SJCRH30 (cell line): ENCODE measurements at regions not wholly inside any gene's neighbourhood (a gene's known extent, or its start where the extent isn't known, plus 50 kb on each side); places are given as distances from the start of the nearest gene placed in this dataset.

ENCODE experiments used
- DNase-seq, 2 experiments: peaks; one replicate each; pipeline ENCODE4 v3.0.0-alpha.2; 2015 to 2020
- H3K27ac ChIP-seq: fragments of 250-450 bp; sonication (Bioruptor Pico); 2 replicates; pipeline ENCODE4 v1.5.1; 2020; ENCODE audit warnings: mild to moderate bottlenecking, moderate library complexity
- H3K27me3 ChIP-seq: fragments of 250-450 bp; sonication (Bioruptor Pico); 2 replicates; pipeline ENCODE4 v1.5.1; 2020; ENCODE audit warnings: mild to moderate bottlenecking, moderate library complexity
- H3K36me3 ChIP-seq: fragments of 250-450 bp; sonication (Bioruptor Pico); 2 replicates; pipeline ENCODE4 v1.5.1; 2020; ENCODE audit warnings: mild to moderate bottlenecking, moderate library complexity
- H3K4me1 ChIP-seq: fragments of 250-450 bp; sonication (Bioruptor Pico); 2 replicates; pipeline ENCODE4 v1.5.1; 2020; ENCODE audit warnings: mild to moderate bottlenecking, moderate library complexity
- H3K4me3 ChIP-seq: fragments of 250-450 bp; sonication (Bioruptor Pico); 2 replicates; pipeline ENCODE4 v1.5.1; 2020; ENCODE audit warnings: mild to moderate bottlenecking, moderate library complexity
- H3K9me3 ChIP-seq: fragments of 250-450 bp; sonication (Bioruptor Pico); replicated peaks from 2 replicates; pipeline ENCODE4 v1.5.1; 2020; ENCODE audit warnings: mild to moderate bottlenecking, moderate library complexity

DNA sequence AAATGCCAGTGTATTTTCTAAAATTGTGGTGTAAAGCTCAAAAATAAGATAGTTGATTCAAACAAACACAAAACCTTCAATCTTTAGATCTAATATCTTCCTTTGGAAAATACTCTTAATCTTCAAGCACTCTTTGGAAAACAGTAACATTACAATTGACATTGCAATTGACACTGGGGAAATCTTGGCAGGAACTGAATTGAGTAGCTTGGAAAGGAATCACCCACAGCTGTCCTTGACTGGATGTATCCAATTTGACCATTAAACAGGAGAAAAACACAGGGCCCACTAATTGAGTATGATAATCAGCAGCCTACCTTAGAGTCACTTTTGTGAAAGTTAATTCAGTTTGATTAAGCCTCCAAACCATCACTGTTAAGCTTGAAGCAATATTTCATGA lies 776.7 kb downstream of the DTWD2 start:
- no peak for DNase-seq
- no peaks in the 10 kb centered on the region for H3K27me3 ChIP-seq
- H3K27ac ChIP-seq: no peak overlapping the region
- no peaks in the 10 kb centered on the region for H3K9me3 ChIP-seq
- no peaks in the 10 kb centered on the region for H3K4me1 ChIP-seq
- H3K4me3 ChIP-seq: no peak overlapping the region
- no peaks in the 10 kb centered on the region for H3K36me3 ChIP-seq

DNA sequence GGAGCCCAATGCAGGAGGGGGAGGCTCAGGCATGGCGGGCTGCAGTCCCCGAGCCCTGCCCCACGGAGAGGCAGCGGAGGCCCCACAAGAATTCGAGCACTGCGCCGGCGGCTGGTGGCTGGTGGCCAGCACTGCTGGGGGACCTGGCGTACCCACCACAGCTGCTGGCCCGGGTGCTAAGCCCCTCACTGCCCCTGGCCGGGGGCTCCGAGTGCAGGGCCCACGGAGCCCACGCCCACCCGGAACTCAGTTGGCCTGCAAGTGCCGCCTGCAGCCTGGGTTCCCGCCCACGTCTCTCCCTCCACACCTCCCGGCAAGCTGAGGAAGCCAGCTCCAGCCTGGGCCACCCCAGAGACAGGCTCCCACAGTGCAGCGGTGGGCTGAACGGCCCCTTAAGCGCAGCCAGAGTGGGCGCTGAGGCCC lies 780.3 kb downstream of the DTWD2 start:
- Histone ChIP-seq H3K36me3 (no peaks in the 10 kb centered on the region), H3K4me3 (no peak overlapping the region), H3K27ac (no peak overlapping the region), H3K9me3 (no peaks in the 10 kb centered on the region), H3K27me3 (no peaks in the 10 kb centered on the region), H3K4me1 (no peaks in the 10 kb centered on the region)
- no peak for DNase-seq

DNA sequence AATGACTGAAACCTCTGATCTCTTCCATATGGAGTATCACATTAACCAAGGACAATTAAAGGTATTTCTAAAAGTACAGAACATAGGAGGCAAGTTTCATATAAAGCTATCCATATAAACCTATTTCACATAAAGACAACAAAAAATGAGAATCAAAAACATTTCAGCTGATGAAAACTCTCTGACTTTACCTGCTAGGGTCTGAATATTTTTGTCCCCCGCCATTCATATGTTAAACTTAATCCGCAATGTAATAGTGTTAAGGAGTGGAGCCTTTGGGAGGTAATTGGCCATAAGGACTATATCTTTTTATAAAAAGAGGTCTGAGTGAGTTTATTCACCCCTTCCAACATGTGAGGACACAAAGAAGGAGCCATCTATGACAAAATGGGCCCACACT lies 788.5 kb downstream of the DTWD2 start:
- no peaks in the 10 kb centered on the region for H3K9me3 ChIP-seq
- H3K27ac ChIP-seq: no peak overlapping the region
- H3K4me3 ChIP-seq: no peak overlapping the region
- no peak for DNase-seq
- no peaks in the 10 kb centered on the region for H3K36me3 ChIP-seq
- no peaks in the 10 kb centered on the region for H3K4me1 ChIP-seq
- H3K27me3 ChIP-seq: no peaks in the 10 kb centered on the region

DNA sequence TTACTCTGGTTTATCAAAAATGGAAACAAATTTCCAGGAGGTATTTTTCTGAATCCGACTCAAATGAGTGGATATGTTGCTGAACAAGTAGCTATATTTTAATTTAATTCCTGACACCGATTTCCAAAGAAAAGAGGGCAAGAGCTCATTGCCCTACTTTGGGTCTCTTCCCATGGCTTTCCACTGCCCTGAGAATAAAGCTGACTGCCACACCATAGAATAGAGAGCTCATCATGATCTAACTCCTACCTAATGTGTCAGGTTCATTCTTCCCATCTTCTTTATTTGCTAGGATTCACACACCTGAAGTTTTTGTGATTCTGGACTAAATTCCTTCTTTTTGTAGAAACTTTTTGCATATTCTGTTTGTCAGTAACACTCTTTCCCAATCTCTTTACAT lies 792.1 kb downstream of the DTWD2 start:
- DNase-seq: no peak
- Histone ChIP-seq H3K36me3 (no peaks in the 10 kb centered on the region), H3K9me3 (no peaks in the 10 kb centered on the region), H3K27ac (no peak overlapping the region), H3K27me3 (no peaks in the 10 kb centered on the region), H3K4me3 (no peak overlapping the region), H3K4me1 (no peaks in the 10 kb centered on the region)

DNA sequence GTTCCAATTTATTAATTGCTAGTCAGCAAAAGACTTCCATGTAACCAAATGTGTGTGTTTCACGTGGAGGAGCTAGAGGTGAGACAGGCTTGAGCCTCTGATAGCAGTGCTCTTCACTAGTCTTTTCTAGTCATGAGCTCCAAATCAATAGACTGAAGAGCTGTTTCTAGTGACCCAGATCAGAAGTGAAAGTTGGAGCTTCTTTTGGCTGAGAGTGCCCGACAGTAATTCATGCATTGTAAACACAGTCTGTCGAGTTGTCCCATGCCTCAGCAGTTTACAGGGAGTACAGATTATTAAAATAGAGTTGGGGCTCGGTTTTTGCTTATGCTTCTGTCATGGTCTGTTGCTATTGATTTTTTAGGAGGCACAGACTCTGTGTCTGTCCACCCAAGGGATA lies 793.1 kb downstream of the DTWD2 start:
- H3K36me3 ChIP-seq: no peaks in the 10 kb centered on the region
- H3K4me3 ChIP-seq: no peak overlapping the region
- H3K4me1 ChIP-seq: no peaks in the 10 kb centered on the region
- no peak for DNase-seq
- no peak overlapping the region for H3K27ac ChIP-seq
- H3K27me3 ChIP-seq: no peaks in the 10 kb centered on the region
- no peaks in the 10 kb centered on the region for H3K9me3 ChIP-seq

DNA sequence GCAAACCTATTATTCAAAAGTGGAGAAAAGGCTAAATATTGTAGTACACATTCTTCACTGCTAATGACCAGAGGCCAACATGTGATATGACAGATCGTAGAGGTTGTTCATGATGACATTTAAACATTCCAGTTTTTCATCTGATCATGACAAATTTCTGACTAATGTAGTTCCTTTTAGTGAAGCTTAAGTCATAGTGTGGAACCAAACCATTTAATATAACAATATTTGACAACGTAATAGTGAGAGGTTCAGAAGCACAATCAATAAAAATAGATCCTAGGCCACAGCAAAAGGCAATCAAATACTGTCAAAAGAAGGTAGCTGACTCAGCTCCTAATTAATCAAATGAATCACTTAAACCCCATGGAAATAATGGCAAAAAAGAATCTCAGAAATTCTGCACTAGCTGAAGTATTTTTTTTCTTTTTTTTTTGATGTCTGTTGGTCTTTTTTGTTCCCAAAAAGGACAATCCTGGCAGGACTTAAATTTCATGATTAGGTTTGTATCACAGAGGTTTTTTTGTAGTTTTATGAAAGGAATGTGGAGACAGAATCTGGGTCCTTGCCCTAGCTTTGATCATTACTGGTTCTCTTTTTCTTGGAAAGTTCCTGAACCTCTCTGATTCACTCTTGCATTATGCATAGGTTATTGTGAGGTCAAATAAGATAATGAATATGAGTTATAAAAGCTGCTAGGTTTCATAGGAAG lies 795.0 kb downstream of the DTWD2 start:
- no peak for DNase-seq
- no peak overlapping the region for H3K27ac ChIP-seq
- no peaks in the 10 kb centered on the region for H3K4me1 ChIP-seq
- no peaks in the 10 kb centered on the region for H3K36me3 ChIP-seq
- no peaks in the 10 kb centered on the region for H3K9me3 ChIP-seq
- no peak overlapping the region for H3K4me3 ChIP-seq
- H3K27me3 ChIP-seq: no peaks in the 10 kb centered on the region

DNA sequence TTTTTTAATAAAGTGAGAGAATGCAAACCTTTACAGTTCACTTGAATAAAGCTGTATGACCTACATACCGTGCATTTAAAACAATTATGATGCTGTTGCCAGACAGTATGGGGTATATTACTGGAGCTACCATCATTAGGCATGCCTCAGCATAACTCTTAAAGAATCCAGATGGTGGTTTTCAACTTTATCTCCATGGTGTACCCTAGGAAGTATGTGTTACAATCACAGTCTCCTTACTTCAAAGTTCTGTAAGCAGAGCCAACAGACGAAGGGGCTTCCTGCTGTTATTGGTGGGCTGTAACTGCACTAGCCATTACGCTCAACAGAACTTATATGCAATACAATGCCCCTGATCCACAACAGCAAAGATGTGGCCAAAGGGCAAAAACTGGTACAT lies 803.3 kb downstream of the DTWD2 start:
- Histone ChIP-seq H3K4me1 (no peaks in the 10 kb centered on the region), H3K4me3 (no peak overlapping the region), H3K36me3 (no peaks in the 10 kb centered on the region), H3K9me3 (no peaks in the 10 kb centered on the region), H3K27ac (no peak overlapping the region), H3K27me3 (no peaks in the 10 kb centered on the region)
- DNase-seq: no peak

DNA sequence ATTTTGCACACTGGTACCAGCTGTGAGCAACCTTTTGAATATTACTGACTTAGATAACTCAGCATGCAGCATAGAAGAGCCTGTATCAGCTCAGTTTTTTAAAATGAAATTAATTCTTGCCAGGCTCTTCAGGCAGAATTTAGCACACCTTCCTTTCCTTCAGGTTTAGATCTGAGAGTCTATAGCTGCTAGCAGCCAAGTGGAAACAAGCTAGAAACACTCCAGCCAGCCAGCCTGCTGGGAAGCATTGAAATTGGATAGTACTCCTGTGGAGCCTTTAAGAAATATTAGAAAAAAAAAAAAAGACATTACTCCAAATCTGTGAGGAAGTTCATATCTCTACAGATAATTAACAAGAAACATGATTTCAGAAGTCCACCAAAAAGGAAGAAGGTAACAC lies 812.2 kb downstream of the DTWD2 start:
- H3K27ac ChIP-seq: no peak overlapping the region
- no peaks in the 10 kb centered on the region for H3K4me1 ChIP-seq
- no peak for DNase-seq
- no peaks in the 10 kb centered on the region for H3K9me3 ChIP-seq
- H3K4me3 ChIP-seq: no peak overlapping the region
- no peaks in the 10 kb centered on the region for H3K27me3 ChIP-seq
- H3K36me3 ChIP-seq: no peaks in the 10 kb centered on the region

DNA sequence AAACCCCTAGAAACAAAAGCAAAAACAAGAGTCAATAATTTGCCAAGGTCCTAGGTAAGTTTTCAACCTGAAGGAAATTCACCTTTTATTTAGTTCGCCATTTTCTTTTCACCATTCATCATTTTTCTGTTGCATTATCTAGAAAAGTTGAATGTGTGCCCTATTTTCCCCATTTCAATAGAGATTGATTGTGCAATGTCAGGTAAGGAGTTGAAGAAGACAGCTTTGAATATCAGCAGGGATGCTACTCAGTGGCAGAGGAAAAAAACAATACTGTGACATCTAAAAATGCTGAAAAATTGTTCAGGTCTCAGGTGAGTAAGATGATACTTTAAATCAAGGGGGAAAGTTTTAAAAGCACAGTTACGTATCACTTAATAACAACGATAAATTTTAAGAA lies 813.7 kb downstream of the DTWD2 start:
- no peak for DNase-seq
- Histone ChIP-seq H3K36me3 (no peaks in the 10 kb centered on the region), H3K27me3 (no peaks in the 10 kb centered on the region), H3K4me3 (no peak overlapping the region), H3K9me3 (no peaks in the 10 kb centered on the region), H3K27ac (no peak overlapping the region), H3K4me1 (no peaks in the 10 kb centered on the region)

DNA sequence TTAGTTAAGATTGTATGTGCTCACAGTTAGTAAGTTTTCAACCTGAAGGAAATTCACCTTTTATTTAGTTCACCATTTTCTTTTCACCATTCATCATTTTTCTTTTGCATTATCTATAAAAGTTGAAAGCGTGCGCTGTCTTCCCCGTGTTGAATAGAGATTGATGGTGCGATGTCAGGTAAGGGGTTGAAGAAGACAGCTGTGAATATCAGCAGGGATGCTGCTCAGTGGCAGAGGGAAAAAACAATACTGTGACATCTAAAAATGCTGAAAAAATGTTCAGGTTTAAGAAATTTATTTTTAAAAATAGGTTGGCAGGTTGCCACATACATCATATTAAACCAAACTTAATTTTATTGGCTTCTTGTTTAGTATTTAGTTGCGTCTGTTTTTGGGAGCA lies 815.0 kb downstream of the DTWD2 start:
- H3K27me3 ChIP-seq: no peaks in the 10 kb centered on the region
- no peaks in the 10 kb centered on the region for H3K9me3 ChIP-seq
- no peaks in the 10 kb centered on the region for H3K36me3 ChIP-seq
- no peak for DNase-seq
- H3K27ac ChIP-seq: no peak overlapping the region
- no peak overlapping the region for H3K4me3 ChIP-seq
- no peaks in the 10 kb centered on the region for H3K4me1 ChIP-seq

DNA sequence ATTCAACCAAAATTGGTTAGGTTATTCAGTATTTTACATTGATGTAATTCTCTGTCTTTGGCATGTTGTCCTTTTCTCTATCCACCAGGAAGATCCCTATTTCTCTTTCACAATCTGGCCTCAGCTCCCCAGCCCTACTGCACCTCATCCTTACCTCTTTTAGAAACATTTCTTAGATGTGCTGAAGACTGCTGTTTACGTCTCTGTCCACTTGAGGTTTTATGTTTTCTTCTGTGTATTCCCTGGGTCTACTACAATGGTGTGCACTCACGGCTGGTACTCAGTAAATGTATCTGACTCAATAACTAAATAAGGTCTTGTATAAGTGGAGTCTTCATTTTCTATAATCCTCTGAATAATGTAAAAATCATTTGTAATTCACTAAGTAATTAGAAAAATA lies 822.7 kb downstream of the DTWD2 start:
- no peaks in the 10 kb centered on the region for H3K9me3 ChIP-seq
- no peaks in the 10 kb centered on the region for H3K4me1 ChIP-seq
- no peaks in the 10 kb centered on the region for H3K27me3 ChIP-seq
- H3K4me3 ChIP-seq: no peak overlapping the region
- no peaks in the 10 kb centered on the region for H3K36me3 ChIP-seq
- no peak for DNase-seq
- no peak overlapping the region for H3K27ac ChIP-seq

DNA sequence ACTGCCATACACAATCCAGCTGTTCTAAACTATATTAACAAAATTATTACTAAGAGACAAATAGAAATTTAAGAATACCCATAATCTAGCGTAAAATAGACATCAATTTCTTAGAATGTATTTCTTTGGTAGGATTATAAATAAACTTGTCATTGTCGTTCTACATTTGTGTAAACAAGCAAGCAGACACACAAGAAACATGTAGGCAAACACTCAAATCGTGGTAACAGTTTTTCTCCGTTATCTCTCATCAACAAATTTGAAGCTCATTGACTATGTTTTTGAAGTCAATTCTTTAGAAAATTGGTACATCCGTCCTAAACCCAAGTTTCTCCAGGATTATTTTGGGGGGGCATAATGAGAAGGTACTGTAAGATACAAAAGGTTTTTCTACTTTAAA lies 832.2 kb downstream of the DTWD2 start:
- H3K4me1 ChIP-seq: no peaks in the 10 kb centered on the region
- H3K27ac ChIP-seq: no peak overlapping the region
- H3K9me3 ChIP-seq: no peaks in the 10 kb centered on the region
- no peak for DNase-seq
- no peak overlapping the region for H3K4me3 ChIP-seq
- no peaks in the 10 kb centered on the region for H3K36me3 ChIP-seq
- no peaks in the 10 kb centered on the region for H3K27me3 ChIP-seq

DNA sequence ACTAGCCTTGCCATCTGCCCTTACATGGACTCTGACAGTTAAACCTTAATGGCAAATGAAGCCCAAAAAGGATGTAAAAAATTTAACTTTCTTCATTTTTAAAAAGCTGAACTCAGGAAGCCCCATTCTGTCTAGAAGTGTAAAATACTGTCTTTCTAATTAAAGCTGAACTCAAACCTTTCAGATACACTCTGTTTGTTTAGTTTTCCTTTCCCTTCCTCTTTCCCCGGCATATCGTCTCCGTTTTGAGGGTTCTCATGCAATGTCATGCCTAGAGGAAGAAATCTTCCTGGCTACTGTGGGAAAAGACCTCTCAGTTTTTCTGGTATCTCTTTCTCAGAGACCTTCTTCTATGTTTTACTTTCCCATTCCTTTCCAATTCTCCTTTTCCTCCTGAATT lies 841.5 kb downstream of the DTWD2 start:
- Histone ChIP-seq H3K27ac (no peak overlapping the region), H3K4me3 (no peak overlapping the region), H3K4me1 (no peaks in the 10 kb centered on the region), H3K36me3 (no peaks in the 10 kb centered on the region), H3K9me3 (no peaks in the 10 kb centered on the region), H3K27me3 (no peaks in the 10 kb centered on the region)
- DNase-seq: no peak

DNA sequence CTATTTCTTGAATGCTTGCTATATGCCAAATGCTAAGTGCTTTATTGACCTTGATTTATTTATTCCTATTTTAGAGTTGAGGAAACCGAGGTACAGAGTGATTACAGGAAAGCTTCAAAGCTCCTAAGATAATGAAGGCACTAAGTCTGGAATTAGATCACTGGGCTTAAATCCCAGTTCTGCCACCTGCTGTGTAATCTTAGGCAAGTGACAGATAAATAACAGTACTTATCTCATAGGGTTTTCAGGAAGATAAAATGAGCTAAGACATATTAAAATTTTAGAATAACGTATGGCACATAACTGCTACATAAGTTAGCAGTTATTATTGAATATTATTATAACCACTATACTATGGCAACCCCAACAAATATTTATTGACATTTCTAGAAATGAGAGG lies 843.8 kb downstream of the DTWD2 start:
- Histone ChIP-seq H3K27ac (no peak overlapping the region), H3K9me3 (no peaks in the 10 kb centered on the region), H3K4me1 (no peaks in the 10 kb centered on the region), H3K27me3 (no peaks in the 10 kb centered on the region), H3K36me3 (no peaks in the 10 kb centered on the region), H3K4me3 (no peak overlapping the region)
- no peak for DNase-seq

DNA sequence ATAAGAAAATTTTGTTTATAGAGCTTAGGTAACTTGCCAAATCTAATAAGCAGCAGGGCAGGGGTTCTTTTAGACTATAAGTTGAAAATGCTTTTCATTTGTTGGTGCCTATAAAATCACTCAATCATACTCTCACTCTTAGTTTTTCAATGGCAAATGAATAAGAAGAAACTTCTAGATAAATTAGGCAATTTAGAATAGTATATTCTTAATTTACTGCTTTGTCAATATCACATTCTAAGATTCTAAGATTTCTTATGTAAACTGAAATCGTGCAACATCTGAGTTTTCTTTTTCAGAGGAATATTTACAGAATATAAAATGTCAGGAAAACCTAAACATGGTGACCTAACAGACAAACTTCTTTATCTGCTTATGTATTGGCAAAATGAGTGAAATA lies 849.0 kb downstream of the DTWD2 start:
- no peaks in the 10 kb centered on the region for H3K36me3 ChIP-seq
- no peaks in the 10 kb centered on the region for H3K4me1 ChIP-seq
- no peak overlapping the region for H3K27ac ChIP-seq
- H3K27me3 ChIP-seq: no peaks in the 10 kb centered on the region
- no peak for DNase-seq
- H3K9me3 ChIP-seq: no peaks in the 10 kb centered on the region; the same call in 1 of the 2 replicates
- no peak overlapping the region for H3K4me3 ChIP-seq

DNA sequence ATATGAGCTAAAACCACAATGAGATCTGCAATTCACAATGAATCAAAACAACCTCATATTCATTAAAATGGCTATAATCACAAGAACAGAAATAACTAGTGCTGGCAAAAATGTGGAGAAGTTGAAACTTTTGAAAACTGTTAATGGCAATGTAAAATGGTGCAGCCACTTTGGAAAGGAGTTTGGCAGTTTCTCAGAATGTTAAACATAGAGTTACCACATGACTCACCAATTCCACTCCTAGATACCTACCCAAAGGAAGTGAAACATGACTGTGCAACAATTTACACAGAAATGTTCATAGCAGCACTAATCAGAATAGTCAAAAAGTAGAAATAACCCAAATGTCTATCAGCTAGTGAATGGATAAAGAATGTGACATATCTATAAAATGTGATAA lies 862.2 kb downstream of the DTWD2 start:
- Histone ChIP-seq H3K4me3 (no peak overlapping the region), H3K9me3 (no peaks in the 10 kb centered on the region), H3K36me3 (no peaks in the 10 kb centered on the region), H3K4me1 (no peaks in the 10 kb centered on the region), H3K27ac (no peak overlapping the region), H3K27me3 (no peaks in the 10 kb centered on the region)
- no peak for DNase-seq
